CD4-positive, alpha-beta T cell treated with Interleukin-12 subunit alpha and Interleukin-12 subunit beta, for 1 hour (primary cell): ENCODE measurements at regions not wholly inside any gene's neighbourhood (a gene's known extent, or its start where the extent isn't known, plus 50 kb on each side); places are given as distances from the start of the nearest gene placed in this dataset.

Experiments used
- DNase-seq: peaks from one replicate; pipeline ENCODE4 v3.0.0-alpha.2; 2020

DNA sequence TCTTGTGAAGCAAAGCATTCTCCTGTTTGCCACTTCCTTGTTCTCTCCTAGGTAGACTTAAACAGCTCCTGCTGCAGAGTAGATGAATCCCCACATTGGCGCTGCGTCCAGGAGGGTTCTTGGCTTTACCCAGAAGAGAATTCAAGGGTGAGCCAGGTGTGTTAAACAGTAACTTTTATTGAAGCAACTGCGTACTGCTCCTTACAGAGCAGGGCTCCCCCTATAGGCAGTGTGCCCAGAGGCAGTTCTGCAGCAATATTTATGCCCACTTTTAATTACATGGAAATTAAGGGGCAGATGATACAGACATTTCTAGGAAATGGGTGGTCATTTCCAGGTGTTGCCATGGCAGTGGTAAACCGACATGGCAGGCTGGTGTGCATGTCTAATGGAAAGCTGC lies 987.6 kb upstream of the RBFOX1 start:
- no peak for DNase-seq

DNA sequence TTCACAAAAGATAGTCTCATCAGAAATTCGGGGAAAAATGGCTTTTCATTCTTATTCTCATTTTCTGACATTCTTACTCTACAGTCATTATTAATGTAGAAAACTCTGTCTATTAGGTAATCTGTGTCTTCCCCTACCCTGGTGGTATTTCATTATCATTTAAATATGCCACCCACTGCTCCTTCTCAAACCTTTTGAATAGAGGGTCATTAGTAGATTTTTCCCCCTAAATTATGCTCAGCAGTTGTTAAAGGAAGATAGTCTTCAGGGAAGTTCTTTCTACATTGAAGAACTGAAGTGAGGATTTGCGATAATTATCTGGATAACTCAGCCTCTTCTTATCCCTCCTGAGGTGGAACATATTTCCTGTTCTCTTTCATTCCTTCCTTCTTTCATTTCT lies 989.5 kb upstream of the RBFOX1 start:
- no peak for DNase-seq

DNA sequence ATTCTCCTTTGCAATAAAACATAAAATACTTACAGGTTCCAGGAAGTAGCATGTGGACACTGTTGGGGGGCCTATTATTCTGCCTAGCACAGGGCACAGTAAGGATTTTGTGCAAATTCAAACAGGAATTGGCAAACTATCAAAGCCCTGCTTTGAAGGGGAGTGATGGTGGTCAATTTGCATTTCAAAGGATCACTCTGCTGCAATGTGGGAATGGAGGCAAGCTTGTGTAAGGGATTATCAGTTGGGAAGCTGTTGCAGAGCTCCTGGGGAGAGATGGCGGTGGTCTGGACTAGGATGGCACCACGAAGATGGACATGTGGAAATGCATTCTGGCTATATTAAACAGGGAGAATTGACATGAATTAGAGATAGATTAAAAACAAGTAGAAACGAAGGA lies 990.7 kb upstream of the RBFOX1 start:
- DNase-seq = no peak

- DNase-seq = no peak
Measured at GRCh38 chr16:6335072-6335471, 997.6 kb upstream of the RBFOX1 start.

DNA sequence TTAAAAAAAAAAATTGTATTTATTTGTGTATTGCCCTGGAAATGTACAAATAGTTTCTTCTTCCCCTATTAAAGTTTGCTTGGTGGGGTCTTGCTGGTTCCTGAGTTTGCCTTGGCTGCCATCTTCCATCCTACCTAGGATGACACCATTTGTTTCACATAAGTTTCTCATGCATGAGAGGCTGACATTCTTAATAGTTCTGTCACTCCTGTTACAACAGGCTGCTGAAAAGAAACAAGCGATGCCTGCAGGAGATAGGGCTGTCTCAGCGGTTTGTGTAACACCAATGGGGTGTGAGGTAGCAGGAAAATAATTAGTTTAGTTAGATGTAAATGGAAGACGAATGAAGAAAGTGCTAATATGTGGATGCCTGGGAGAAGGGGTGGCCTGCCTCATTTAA lies 1000.9 kb upstream of the RBFOX1 start:
- DNase-seq = no peak

- DNase-seq = no peak
Measured at GRCh38 chr16:6317934-6318333, 1014.7 kb upstream of the RBFOX1 start.

DNA sequence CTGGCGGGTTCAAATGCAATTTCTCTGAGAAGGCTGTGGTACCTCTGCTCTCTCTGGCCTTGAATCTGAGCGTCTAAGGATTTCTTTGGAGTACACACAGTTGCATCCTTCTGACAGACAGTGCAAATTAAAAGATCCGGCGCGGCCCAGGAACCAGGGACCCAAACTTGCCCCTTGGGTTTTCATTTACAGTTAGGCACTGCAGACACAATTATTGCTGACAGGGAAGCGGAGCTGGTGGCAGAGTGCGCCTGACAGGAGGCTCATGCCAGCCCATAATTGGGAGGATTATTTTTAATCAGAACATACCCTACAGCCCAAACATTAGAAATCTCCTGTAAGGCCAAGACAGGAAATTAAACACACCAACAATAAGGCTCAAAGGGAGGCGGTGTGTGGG lies 1023.4 kb upstream of the RBFOX1 start:
- no peak for DNase-seq

DNA sequence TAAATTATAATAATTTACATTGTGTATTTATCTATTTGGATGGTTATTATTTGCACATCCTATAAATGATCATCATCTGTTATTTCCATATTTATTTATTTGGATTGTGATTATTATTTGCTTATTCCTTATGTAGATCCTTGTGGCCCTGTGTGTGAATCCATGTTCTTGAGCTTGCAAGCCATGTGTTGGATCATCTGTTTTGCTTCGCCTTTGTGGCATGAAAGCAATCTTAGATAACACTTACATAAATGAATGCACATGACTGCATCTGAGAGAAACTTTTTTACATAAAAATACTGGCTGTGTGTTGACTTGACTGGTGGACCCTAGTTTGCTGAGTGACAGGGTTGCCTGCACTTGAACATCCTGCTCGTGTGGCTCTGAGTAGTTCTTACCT lies 1024.5 kb upstream of the RBFOX1 start:
- no peak for DNase-seq

GRCh38 chr16:6300523-6300922 lies 1032.1 kb upstream of the RBFOX1 start:
- DNase-seq = no peak

- DNase-seq = no peak
Measured at GRCh38 chr16:6297666-6298410, 1034.8 kb upstream of the RBFOX1 start.

GRCh38 chr16:6286176-6286575 lies 1046.5 kb upstream of the RBFOX1 start:
- no peak for DNase-seq

DNA sequence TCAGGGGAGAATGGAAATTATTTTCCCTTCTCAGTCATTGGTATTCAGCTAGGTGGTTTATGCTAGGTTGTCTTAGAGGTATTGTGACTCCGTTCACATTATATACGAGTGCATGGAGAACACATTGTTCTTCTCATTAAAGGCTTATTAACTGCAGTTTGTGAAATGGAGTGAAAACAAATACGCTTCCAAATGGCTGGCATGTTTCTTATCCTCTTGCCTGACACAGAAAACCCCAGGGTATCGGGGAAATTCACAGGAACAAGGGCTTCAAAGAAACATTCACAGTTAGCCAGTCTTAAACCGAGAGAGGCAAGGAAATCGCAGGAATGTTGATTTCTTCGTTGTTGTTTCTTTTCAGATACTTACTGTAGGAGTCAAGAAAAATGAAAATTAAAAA lies 1047.9 kb upstream of the RBFOX1 start:
- no peak for DNase-seq

- DNase-seq = no peak
Measured at GRCh38 chr16:6281994-6282393, 1050.7 kb upstream of the RBFOX1 start.

DNA sequence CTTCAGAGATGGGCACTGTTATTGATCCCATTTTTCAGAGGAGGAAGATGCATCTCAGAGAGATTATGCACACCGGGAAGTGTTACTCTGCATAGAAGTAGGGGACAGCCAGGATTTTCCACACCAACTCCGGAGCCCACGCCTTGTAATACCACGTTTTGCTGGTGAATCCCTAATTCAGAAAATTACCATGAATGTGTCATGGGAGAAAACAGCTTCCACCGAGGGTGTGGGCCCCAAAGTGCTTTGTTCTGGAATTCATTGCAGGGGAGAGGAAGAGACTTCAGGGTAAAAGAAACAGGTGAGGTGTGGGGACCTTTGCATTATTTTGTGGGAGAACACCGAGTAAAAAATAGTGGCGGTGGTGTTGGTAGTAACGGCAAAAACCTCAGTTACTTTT lies 1051.4 kb upstream of the RBFOX1 start:
- DNase-seq = no peak

GRCh38 chr16:6280055-6280454 lies 1052.6 kb upstream of the RBFOX1 start:
- no peak for DNase-seq

DNA sequence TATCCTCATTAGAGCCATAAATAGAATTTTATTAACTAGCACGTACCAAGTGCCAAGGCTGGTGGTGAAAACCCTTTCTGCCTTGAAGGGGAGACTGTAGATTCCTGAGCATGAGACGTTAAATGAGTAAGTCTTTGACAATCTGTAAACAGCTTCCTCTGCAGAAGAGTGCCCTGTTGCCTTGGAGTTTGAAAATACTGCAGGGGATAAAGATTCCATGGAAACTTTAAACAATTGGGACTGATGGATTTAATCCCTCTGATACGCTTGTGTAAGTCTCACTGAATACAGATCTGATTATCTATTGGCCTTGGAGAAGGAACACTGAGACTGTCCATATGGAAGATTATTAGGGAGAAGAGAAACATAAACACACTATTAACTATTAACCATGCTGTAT lies 1053.4 kb upstream of the RBFOX1 start:
- no peak for DNase-seq

DNA sequence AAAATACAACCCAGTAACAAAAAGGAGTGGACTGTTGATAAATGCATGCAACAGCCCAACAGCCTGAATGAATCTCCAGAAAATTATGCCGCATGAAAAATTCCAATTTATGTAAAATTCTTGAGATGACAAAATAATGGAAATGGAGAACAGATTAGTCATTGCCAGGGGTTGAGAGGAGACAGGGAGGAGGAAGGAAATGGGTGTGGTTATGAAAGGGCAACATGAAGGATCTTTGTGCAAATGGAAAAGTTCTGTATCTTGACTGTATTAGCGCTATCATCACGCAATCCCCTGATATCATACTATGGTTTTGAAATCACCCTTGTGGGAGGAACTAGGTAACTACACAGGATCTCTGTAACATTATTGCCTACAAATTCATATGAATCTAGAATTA lies 1058.3 kb upstream of the RBFOX1 start:
- DNase-seq = no peak

GRCh38 chr16:6267682-6268081 lies 1065.0 kb upstream of the RBFOX1 start:
- DNase-seq = no peak

DNA sequence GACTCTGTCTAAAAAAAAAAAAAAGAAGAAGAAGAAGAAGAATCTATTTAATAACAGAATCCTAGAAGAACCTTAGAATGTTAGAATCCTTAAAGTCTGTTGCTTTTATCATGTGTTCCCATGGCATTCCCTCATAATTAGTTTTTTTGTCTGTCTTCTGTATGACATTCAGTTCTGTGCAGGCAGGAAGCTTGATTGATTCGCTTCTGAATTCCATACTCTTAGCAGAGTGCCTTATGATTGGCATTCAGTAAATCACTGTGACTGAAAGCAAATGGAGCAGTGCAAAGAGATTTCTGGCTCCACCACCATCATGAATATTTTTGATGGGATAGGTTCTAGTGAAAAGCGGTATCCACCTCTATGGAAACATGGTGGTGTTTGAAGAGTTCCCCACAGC lies 1065.9 kb upstream of the RBFOX1 start:
- DNase-seq = no peak

DNA sequence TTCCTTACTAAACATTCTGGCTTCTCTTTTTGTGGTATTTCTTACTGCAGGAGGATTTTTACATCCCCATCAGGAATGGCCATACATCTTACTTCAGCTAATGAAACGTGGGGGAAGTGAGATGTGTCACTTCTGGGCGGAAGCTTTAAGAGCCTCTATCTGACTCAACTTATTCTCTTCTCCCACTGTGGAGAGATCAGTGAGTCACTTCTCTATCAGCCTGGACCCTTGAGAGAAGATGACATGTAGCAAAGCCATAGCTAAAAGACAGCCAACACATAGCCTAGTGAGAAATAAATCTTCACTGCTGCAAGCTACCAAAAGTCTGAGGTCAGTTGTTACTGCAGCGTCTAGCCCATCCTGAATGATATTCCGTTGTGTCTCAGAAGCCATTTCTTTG lies 1066.7 kb upstream of the RBFOX1 start:
- no peak for DNase-seq

DNA sequence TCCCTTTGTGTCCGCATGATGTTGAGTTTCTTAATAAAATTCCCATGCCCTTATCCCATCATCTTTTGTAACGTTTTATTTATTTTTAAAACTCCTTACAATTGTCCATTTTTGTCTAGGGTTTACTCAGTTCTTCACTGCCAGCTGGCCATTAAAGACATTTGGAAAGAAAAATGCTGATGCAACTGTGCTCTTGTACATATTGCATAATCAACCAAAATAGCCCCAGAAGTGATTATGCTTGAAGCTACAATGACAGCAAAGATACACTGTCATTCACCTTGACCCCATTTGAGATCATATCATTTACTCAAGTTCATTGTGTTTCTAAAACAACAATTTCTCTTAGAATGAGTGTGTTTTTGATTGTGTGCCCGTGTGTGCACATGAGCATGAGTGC lies 1074.6 kb upstream of the RBFOX1 start:
- DNase-seq = no peak

DNA sequence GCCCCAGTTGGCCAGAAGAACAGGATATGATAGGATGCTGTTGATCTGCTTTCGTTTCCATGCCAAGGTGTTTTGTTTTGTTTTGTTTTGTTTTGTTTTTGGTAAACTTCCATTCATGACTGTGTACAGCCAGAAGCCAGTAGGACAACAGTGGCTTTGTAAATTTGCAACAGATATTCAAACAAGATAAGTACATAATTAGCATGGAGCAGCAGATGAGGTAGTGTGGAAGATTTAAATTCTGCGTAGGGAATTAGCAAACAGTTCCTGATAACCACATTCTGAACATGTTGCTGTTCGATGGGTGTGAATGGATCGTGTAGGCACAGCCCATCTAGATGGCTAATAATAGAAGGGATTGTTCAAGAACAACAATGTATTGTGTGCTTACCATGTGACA lies 1080.1 kb upstream of the RBFOX1 start:
- no peak for DNase-seq

GRCh38 chr16:6250511-6250910 lies 1082.1 kb upstream of the RBFOX1 start:
- no peak for DNase-seq

GRCh38 chr16:6249863-6250262 lies 1082.8 kb upstream of the RBFOX1 start:
- DNase-seq = no peak

DNA sequence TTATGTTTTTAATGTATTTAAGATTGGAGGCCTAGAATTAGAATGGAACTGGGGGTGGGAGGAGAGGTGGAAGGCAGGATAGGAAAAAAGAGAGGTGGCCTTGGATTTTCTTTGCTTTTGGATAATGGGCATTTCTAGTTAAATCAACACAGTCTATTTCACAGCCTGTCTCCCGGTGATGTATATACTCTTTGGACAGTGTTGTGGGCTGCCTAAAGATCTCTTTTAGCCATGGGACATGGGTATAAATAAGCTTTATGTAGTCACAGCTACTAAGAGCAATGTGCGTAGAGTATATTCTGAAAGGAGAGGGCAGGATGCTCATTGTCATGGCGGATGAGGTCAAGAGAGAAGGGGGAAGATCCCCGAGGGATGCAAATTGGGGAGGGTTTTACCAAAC lies 1084.4 kb upstream of the RBFOX1 start:
- DNase-seq = no peak

- DNase-seq = no peak
Measured at GRCh38 chr16:6247775-6248174, 1084.9 kb upstream of the RBFOX1 start.
